IMR-90 (cell line): ENCODE measurements at regions not wholly inside any gene's neighbourhood (a gene's known extent, or its start where the extent isn't known, plus 50 kb on each side); places are given as distances from the start of the nearest gene placed in this dataset.
"Not testable (repeated sequence)": the region's sequence is repeated elsewhere in the genome, so short reads cannot be mapped to it uniquely, and the experiment has no call there.

Experiments used
- ATAC-seq: fragments of 200-7000 bp; cut with Tn5 transposase; 2 replicates; pipeline ENCODE4 v1.9.1; 2020; ENCODE audit warnings: low read depth, mild to moderate bottlenecking, moderate library complexity
- BruUV-seq: library from RNA; stranded (reverse); fragments of 400-500 nt; replicated peaks from 2 replicates; lab custom pipeline; 2021; lab: Mats Ljungman, UMichigan
- CTCF ChIA-PET: fragments of 300-600 bp; formaldehyde crosslinking; extraction: SDS; loops from one replicate; lab custom pipeline; 2021; ENCODE audit warnings: antibody characterized with exemption; lab: Yijun Ruan, JAX
- POLR2A ChIA-PET: fragments of 300-600 bp; sonication (Branson Sonifier 250); formaldehyde crosslinking; loops from one replicate; lab custom pipeline; 2022; ENCODE audit warnings: antibody characterized with exemption; ENCODE audit not compliant: unreplicated experiment; lab: Charles Lee
- DNase-seq: peaks from one replicate; pipeline ENCODE4 v3.0.0; 2013
- H2AFZ ChIP-seq: replicated peaks from 2 replicates; pipeline ENCODE3; 2013; ENCODE audit warnings: low read length, mild to moderate bottlenecking; ENCODE audit not compliant: poor library complexity
- H2AK5ac ChIP-seq: 2 replicates; pipeline ENCODE4 v1.6.1; 2013; ENCODE audit warnings: low read depth, low read length, inconsistent platforms
- H2AK9ac ChIP-seq: replicated peaks from 2 replicates; pipeline ENCODE3; 2013; ENCODE audit warnings: mild to moderate bottlenecking, low read depth, low read length, moderate library complexity; ENCODE audit not compliant: poor library complexity
- H2BK120ac ChIP-seq: 2 replicates; pipeline ENCODE4 v1.6.1; 2013; ENCODE audit warnings: low read depth, low read length, inconsistent platforms
- H2BK15ac ChIP-seq: 3 replicates; pipeline ENCODE4 v1.6.1; 2013; ENCODE audit warnings: low read depth, low read length, inconsistent platforms
- H2BK20ac ChIP-seq: 2 replicates; pipeline ENCODE4 v1.6.1; 2013; ENCODE audit warnings: low read depth, mild to moderate bottlenecking, inconsistent platforms, low read length, moderate library complexity
- H2BK5ac ChIP-seq: 2 replicates; pipeline ENCODE4 v1.6.1; 2013; ENCODE audit warnings: mild to moderate bottlenecking, low read depth, low read length, inconsistent platforms; ENCODE audit not compliant: poor library complexity, severe bottlenecking
- H3K14ac ChIP-seq: replicated peaks from 2 replicates; pipeline ENCODE4 v1.6.1; 2013; ENCODE audit warnings: low read depth, low read length, inconsistent platforms
- H3K18ac ChIP-seq: 2 replicates; pipeline ENCODE4 v1.6.1; 2013; ENCODE audit warnings: low read depth, low read length, control low read depth
- H3K23ac ChIP-seq: 2 replicates; pipeline ENCODE4 v1.6.1; 2013; ENCODE audit warnings: low read depth, low read length, inconsistent platforms
- H3K27ac ChIP-seq: 2 replicates; pipeline ENCODE4 v1.5.1; 2013; ENCODE audit warnings: mild to moderate bottlenecking, control low read depth, low read length; ENCODE audit not compliant: insufficient read depth
- H3K27me3 ChIP-seq: 2 replicates; pipeline ENCODE4 v1.6.1; 2013; ENCODE audit warnings: low read length; ENCODE audit not compliant: control insufficient read depth, insufficient read depth
- H3K36me3 ChIP-seq: 2 replicates; pipeline ENCODE4 v1.6.1; 2013; ENCODE audit warnings: low read length, mixed read lengths; ENCODE audit not compliant: control insufficient read depth, insufficient read depth
- H3K4ac ChIP-seq: 2 replicates; pipeline ENCODE4 v1.6.1; 2013; ENCODE audit warnings: low read depth, low read length, inconsistent platforms
- H3K4me1 ChIP-seq: 2 replicates; pipeline ENCODE4 v1.6.1; 2013; ENCODE audit warnings: low read length, mixed read lengths; ENCODE audit not compliant: control insufficient read depth, insufficient read depth
- H3K4me2 ChIP-seq: 2 replicates; pipeline ENCODE4 v1.6.1; 2013; ENCODE audit warnings: low read depth, mild to moderate bottlenecking, control low read depth, low read length, moderate library complexity
- H3K4me3 ChIP-seq: 2 replicates; pipeline ENCODE4 v1.5.1; 2013; ENCODE audit warnings: low read depth, mild to moderate bottlenecking, control low read depth, low read length, moderate library complexity; ENCODE audit not compliant: insufficient read depth
- H3K56ac ChIP-seq: 2 replicates; pipeline ENCODE4 v1.6.1; 2013; ENCODE audit warnings: low read length, inconsistent platforms; ENCODE audit not compliant: insufficient read depth; ENCODE audit errors: extremely low read depth
- H3K79me1 ChIP-seq, 2 experiments: 2 replicates each; pipeline ENCODE4 v1.6.1; 2013; ENCODE audit warnings: low read length in 2 of 2, inconsistent platforms in 1 of 2, low read depth in 1 of 2
- H3K9ac ChIP-seq: 2 replicates; pipeline ENCODE4 v1.6.1; 2013; ENCODE audit warnings: low read depth, low read length, control low read depth
- H3K9me1 ChIP-seq: 2 replicates; pipeline ENCODE4 v1.6.1; 2013; ENCODE audit warnings: low read length, inconsistent platforms; ENCODE audit not compliant: insufficient read depth
- H3K9me3 ChIP-seq: 2 replicates; pipeline ENCODE4 v1.6.1; 2013; ENCODE audit warnings: low read length; ENCODE audit not compliant: control insufficient read depth, insufficient read depth
- H4K20me1 ChIP-seq: 2 replicates; pipeline ENCODE4 v1.6.1; 2013; ENCODE audit warnings: low read length, inconsistent platforms; ENCODE audit not compliant: insufficient read depth
- H4K5ac ChIP-seq: 2 replicates; pipeline ENCODE4 v1.6.1; 2013; ENCODE audit warnings: mild to moderate bottlenecking, low read depth, low read length, control low read depth
- H4K8ac ChIP-seq, 2 experiments: 2 replicates each; pipeline ENCODE4 v1.6.1; 2013; ENCODE audit warnings: low read depth in 2 of 2, low read length in 2 of 2, control low read depth in 1 of 2, inconsistent platforms in 1 of 2
- H4K91ac ChIP-seq: 2 replicates; pipeline ENCODE4 v1.6.1; 2013; ENCODE audit warnings: low read depth, low read length, inconsistent platforms; ENCODE audit not compliant: insufficient read depth
- MAFK ChIP-seq: IDR thresholded peaks from 2 replicates; pipeline ENCODE4 v1.6.1; 2012; ENCODE audit warnings: low read depth, low read length, improper control_type of control experiment
- WGBS, 2 experiments: methylation state at CpG; one replicate each; pipeline versions ENCODE4 v1.1.5 to v1.1.7; 2013; ENCODE audit warnings: missing lambda C conversion rate in 2 of 2; ENCODE audit not compliant: insufficient read length in 1 of 2; ENCODE audit errors: extremely low coverage in 2 of 2; 5-methylcytosine and 5-hydroxymethylcytosine counted together
- dilution Hi-C: fragments of 300-500 bp; cut with HindIII; formaldehyde crosslinking; loops from one replicate; pipeline ENCODE4 v1.14.3; 2018; ENCODE audit warnings: low sequenced_read_pairs; ENCODE audit not compliant: unreplicated experiment
- in situ Hi-C: fragments of 300-500 bp; cut with MboI; formaldehyde crosslinking; loops from 3 replicates; pipeline ENCODE4 v1.14.3; 2019; ENCODE audit warnings: low sequenced_read_pairs, inconsistent platforms, mixed read lengths
- intact Hi-C: fragments of 100-400 bp; cut with micrococcal nuclease; formaldehyde crosslinking; loops from 2 replicates; pipeline ENCODE4 v1.10.0; 2022
- TF ChIP-seq, protein P1 (sequence below): fragments of 150-350 bp; IDR thresholded peaks from 2 replicates; pipeline ENCODE4 v1.6.1; 2017; ENCODE audit warnings: mild to moderate bottlenecking, antibody characterized with exemption, low read length, low read depth

DNA sequence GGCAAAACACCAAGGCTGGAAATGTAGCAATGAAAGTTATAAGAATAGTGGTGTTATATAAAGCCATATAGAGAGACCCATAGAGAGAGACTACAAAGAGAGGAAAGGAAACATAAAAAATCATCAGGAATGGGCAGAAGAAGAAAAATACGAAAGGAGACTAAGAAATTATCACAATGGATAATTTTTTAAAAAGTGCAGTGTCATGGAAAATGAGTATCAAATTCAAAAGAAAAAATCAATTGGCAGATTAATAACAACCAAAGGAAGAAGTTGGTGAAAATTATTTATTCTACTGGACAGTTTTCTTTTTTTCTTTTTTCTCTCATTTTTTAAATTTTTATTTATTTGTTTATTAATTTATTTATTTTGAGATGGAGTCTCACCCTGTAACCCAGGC lies 1488.4 kb upstream of the WWC1 start:
- TF ChIP-seq MAFK = peak; percentile 59
- TF ChIP-seq, protein P1, sequence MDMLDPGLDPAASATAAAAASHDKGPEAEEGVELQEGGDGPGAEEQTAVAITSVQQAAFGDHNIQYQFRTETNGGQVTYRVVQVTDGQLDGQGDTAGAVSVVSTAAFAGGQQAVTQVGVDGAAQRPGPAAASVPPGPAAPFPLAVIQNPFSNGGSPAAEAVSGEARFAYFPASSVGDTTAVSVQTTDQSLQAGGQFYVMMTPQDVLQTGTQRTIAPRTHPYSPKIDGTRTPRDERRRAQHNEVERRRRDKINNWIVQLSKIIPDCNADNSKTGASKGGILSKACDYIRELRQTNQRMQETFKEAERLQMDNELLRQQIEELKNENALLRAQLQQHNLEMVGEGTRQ = no peak
- Histone ChIP-seq H4K91ac (no peak overlapping the region), H2AK9ac (no peak overlapping the region), H3K27me3 (no peaks in the 10 kb centered on the region), H4K5ac (no peak overlapping the region), H4K8ac (no peak overlapping the region), H3K4me1 (no peaks in the 10 kb centered on the region), H2AFZ (no peak overlapping the region), H4K20me1 (no peaks in the 10 kb centered on the region), H2BK120ac (no peak overlapping the region), H2AK5ac (no peak overlapping the region), H3K79me1 (no peaks in the 10 kb centered on the region), H2BK20ac (no peak overlapping the region), H3K14ac (no peak overlapping the region), H3K9me1 (no peaks in the 10 kb centered on the region), H3K18ac (no peak overlapping the region), H3K9me3 (peaks cover 5% of the 10 kb centered on the region), H3K36me3 (no peaks in the 10 kb centered on the region), H2BK5ac (no peak overlapping the region), H3K4me3 (no peak overlapping the region), H3K4me2 (no peak overlapping the region), H3K4ac (no peak overlapping the region), H3K23ac (no peak overlapping the region), H3K56ac (no peak overlapping the region), H2BK15ac (no peak overlapping the region), H3K27ac (no peak overlapping the region), H3K9ac (no peak overlapping the region)
- in situ Hi-C loops = no loop called here
- no TSS peak for BruUV-seq
- CTCF ChIA-PET = no interaction called here
- dilution Hi-C loops = no loop called here
- no CpG with 5 or more reads among the region's 1 CpG for WGBS, 2 experiments
- DNase-seq (no peak), ATAC-seq (no peak)
- intact Hi-C loops = no loop called here
- POLR2A ChIA-PET = no interaction called here

DNA sequence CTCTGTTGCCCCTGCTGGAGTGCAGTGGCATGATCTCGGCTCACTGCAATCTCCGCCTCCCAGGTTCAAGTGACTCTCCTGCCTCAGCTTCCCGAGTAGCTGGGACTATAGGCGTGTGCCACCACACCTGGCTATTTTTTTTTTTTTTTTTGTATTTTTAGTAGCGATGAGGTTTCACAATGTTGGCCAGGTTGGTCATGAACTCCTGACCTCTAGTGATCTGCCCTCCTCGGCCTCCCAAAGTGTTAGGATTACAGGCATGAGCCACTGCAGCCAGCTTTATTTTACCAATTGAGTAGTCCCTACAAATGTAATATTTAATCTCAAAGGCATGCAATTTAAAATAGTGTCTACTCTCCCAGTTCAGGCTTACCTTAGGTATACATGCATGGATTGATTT lies 1487.2 kb upstream of the WWC1 start:
- WGBS, 2 experiments = no CpG with 5 or more reads among the region's 6 CpGs
- dilution Hi-C loops, H3K4me1 ChIP-seq, H3K4ac ChIP-seq, H2AFZ ChIP-seq, H3K79me1 ChIP-seq, H3K9me1 ChIP-seq, H2AK9ac ChIP-seq, H4K8ac ChIP-seq, BruUV-seq, POLR2A ChIA-PET, H3K23ac ChIP-seq, H2BK15ac ChIP-seq, H3K9me3 ChIP-seq, H2BK5ac ChIP-seq, H3K4me2 ChIP-seq, H4K5ac ChIP-seq, H3K27me3 ChIP-seq, H2AK5ac ChIP-seq, H2BK20ac ChIP-seq, H4K91ac ChIP-seq, H2BK120ac ChIP-seq, in situ Hi-C loops, H4K20me1 ChIP-seq, H3K27ac ChIP-seq, DNase-seq, intact Hi-C loops, H3K9ac ChIP-seq, H3K18ac ChIP-seq, H3K14ac ChIP-seq, ATAC-seq, H3K36me3 ChIP-seq, H3K56ac ChIP-seq, H3K4me3 ChIP-seq: not testable (repeated sequence)
- CTCF ChIA-PET = interaction anchor here (0.6 kb wide), 1 partner anchor 815 kb away, joined by 3 read pairs; no protein-coding TSS in a partner anchor
